HG02981 (cell line): ENCODE measurements at regions not wholly inside any gene's neighbourhood (a gene's known extent, or its start where the extent isn't known, plus 50 kb on each side); places are given as distances from the start of the nearest gene placed in this dataset.
A peak's percentile ranks its signal among the peaks of the same experiment; 100 is the strongest.
"Not testable (repeated sequence)": the region's sequence is repeated elsewhere in the genome, so short reads cannot be mapped to it uniquely, and the experiment has no call there.

Experiments
- ATAC-seq: cut with Tn5 transposase; IDR thresholded peaks from one replicate; pipeline ENCODE4 v1.9.1; 2021; ENCODE audit warnings: mild to moderate bottlenecking, moderate library complexity; ENCODE audit not compliant: unreplicated experiment

DNA sequence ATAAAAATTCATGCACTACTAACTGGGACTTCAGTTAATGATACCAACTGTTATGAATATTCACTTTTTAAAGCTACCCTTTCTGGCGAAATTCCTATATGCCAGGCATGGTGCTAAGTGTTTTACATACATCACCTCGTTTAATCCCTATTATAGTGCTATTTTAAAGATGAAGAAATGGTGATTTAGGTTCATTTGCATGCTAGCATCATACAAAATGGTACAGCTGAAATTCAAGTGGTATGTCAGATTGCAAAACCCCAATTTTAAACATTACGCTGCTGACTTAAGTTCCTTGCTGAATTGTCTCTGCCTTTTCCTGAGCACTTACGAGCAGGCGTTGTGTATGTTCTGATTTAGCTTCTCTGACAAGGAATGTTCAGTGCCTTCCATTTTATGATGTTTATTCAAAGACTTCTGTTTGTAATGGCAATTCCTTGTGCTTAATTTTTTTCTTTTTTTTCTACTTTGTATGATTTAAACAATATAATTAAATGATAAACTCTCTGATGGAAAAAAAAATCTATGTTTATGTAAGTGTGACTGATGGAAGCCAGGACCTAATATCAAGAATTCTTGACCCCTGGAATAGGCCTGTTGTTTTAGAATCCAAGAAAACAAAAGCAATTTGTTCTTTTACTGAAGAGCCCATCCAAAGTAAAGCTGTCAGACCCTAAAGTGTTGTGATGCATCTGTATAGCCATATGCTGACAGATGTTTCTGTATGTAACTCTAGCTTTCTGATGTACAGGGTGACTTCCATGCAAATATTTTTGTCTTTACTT lies 148.1 kb downstream of the PCDH7 start:
- ATAC-seq, result no peak

DNA sequence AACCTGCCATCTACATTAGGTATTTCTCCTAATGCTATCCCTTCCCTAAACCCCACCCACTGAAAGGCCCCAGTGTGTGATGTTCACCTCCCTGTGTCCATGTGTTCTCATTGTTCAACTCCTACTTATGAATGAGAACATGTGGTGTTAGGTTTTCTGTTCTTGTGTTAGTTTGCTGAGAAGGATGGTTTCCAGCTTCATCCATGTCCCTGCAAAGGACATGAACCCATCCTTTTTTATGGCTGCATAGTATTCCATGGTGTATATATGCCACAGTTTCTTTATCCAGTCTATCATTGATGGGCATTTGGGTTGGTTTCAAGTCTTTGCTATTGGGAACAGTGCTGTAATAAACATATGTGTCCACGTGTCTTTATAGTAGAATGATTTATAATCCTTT lies 149.2 kb downstream of the PCDH7 start:
- not testable (repeated sequence) for ATAC-seq

DNA sequence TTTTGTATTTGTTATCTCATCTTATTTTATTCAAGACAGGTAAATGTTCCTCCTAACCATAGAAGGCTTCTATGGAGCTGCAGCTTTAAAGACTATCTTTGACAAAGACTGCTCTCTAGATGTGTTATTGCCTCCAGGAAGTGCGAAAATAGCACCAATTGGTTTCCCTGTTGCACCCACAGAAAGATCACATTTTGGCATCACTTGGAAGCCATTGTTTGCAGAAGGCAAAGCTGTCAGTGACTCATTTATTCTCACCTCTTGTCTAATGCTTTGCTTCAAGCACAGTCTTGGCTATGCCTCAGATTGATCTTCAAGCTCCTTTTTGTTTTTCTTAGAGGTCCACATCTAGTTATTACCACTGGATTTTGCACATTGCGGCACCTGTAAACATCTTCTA lies 150.3 kb downstream of the PCDH7 start:
- no peak for ATAC-seq

DNA sequence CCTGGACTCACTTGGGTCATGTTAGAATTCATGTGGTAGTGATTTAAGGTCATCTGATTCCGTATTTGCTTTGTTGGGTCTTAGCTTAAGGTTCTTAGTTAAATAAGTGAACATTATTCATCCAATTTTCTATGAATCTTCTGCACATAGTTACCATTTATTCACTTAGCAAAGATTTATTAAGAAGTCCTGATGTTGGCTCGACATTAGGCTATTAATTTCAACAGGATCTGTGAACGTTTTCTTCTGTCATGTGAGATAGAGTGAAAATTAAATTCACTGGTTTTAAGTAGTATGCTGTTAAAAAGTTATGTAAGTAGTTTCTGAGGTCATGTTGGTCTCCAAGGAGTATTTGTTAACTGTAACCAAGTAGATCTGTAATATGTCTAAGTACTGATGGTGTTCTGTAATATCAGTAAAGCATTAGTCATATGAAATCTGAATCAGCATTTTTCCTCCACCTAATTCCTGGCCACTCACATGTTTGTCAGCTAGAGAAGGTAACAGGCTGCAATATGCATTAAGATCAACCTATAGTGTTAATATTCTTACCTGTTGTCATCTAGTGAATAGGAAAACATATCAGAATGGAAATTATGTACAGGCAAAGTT lies 155.6 kb downstream of the PCDH7 start:
- no peak for ATAC-seq

DNA sequence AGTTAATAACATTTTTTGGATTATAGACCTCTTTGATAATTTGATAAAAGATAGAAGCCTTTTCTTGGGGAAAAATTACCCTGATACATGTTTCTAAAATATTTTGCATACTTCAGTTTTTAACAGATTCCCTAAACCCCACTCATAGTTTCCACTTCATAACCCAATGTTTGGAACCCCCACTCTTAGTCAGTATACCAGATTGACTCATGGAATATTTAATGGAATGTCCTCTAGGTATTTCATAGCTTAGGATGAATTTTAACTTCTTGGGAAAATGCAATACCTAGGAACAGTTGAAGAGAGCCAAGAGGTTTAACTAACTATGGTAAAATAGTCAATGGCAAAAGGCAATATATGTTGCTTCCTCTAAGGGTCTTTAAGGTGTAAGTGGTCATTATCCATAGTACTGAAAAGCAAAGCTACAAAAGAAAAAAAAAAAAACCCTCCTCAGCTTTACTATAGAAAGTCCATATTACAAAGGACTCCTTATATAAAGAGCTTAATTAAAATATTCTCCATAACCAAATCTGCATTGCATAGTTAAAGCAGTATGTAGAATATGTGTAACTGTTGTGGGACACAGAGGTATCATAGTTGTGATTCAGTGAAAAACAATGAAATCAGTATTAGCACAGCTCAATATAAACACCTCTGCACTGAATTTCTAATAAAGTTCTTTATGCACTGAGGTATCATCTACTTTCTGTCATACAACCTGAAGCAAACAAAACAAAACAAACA lies 159.9 kb downstream of the PCDH7 start:
- ATAC-seq, result no peak

DNA sequence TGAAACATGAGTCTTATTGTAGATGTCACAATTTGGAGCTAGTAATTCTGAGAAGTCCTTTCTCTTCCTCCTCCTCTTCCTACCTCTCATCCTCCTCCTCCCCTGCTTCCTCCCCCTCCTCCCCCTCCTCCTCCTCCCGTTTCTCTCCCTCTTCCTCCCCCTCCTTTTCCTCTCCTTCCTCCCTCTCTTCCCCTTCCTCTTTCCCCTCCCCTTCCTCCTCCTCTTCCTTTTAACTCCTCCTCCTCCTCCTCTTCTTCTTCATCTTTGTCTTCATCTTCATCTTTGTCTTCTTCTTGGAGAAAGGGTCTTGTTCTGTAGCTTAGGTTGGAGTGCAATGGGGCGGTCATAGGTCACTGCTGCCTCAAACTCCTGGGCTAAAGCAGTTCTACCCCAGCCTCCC lies 161.8 kb downstream of the PCDH7 start:
- ATAC-seq, result no peak

DNA sequence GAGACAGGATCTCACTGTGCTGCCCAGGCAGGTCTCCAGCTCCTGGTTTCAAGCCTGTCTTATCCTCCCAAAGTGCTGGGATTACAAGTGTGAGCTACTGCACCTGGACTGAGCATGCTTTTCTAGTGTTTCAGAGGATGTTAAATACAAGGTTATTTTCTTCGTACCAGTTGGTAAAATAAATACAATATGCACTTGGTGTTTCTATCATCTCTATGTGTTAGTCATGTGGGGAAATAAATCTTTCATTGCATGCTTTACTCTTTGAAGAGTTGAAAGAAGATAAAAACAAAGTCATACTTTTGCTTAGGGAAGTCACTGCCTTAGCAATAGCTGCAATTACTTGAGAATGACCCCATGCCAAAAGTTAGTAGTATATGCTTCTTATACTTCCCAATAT lies 162.3 kb downstream of the PCDH7 start:
- ATAC-seq, result no peak

DNA sequence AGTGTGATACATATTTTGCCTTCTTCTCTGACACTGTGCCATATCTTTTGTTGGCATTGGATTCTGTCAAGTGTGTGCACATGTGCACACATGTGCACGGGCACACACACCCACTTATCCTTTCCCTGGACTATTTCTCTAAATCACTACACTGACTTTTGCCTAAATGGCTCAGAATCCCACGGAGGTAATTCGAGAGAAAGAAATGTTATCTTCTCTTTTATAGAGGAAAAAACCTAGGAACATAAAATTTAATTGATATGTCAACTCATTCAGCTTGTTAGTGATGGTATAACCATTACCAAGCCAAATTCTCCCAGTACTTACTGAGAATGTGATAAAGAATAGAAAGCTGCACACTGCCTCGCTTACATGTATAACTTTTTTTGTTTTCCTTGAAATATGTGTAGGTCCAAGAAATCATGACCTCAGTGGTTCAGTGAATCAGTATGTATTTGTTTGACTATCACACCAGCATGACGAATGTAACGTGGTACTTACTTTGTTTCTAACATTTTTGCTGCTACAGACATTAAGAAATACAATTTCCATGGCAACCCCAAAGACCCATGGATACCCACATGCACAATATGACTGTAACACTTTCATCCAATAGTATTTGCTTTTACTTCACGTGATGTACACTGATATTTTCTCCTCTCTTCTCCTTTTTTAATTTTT lies 163.0 kb downstream of the PCDH7 start:
- no peak for ATAC-seq

DNA sequence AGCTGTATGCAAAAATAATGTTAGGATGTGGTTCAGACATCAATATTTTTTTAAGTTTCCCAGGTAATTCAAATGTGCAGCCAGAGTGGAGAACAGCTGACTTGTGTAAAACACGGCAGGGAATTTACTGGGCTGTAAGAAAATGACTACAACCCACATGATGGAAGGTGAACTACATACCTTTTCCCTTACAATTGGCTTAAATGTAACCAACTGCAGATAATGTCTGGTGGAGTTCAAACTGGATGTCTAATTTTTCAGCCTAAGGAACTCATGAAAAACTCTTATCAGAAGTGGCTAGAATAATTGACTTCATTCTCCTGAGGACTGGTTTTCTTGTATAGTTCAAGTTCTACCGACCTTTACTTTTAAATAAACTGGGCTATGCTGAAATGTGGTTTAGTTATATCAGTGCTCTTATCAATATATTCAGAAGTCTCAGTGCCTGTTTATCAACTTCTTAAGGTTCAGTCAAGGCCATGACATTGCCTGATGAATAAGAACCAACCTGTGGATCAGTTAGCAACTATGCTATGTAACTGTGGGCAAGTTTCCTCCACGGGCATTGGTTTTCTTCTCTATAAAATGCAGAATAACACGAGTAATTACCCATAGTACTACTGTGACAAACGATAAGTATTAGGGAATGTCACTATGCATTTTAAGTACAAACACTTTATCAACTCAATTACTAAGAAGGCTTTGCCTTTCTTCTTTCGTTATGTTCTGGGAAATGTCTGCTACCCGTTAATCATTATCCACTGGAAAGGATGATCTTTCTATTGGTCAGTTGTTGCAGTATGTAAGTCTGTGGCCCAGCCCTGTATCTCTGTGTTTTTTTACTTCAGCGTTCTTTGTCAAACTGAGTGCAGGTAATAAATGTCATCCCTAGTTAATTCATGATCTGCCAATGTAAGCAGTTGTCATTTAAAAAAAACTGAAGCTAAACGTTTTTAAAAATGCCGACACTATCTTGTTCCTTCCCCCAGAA lies 181.6 kb downstream of the PCDH7 start:
- no peak for ATAC-seq

DNA sequence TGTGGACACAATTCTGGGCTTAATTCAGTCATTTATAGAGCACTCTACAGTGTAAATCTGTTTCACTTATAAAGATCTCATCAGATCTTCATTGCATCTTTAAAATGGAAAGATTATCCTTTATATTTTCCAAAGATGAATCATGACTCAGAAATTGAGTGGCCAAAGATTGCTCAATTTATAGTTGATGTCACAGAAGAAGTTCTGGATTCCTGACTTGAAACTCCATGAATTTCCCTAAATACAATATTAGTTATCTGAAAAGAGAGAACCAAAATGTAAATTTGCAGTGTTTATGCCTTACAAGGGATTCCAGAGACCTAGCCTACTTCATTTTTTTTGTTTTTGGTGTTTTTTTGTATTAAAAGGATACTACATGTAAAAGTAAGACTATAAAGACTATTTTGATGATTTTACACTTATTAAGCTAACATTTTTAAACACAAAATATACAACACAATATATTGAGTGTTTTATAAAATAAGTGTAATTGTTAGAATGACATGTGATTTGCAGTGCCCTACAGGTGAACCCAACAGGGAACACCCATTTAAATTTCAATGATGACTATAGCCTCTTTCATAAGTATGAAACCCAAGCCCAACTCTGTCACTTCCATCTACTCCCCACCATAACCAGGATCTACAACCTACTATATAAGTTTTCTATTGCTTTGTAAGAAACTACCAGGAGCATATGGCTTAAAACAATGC lies 183.5 kb downstream of the PCDH7 start:
- no peak for ATAC-seq

DNA sequence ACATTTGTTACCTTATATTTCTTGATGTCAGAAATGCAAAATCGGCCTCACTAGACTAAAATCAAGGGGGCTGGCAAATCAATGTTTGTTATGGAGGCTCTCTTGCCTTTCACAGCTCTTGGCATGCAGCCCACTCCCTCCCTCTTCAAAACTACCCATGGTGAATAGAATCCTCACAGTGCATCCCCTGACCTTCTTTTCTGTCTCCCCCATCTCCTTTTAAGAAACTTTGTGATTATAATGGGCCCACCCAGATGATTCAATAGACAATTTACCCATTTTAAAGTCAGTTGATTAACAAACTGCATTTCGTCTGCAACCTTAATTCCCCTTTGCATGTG lies 184.0 kb downstream of the PCDH7 start:
- no peak for ATAC-seq

DNA sequence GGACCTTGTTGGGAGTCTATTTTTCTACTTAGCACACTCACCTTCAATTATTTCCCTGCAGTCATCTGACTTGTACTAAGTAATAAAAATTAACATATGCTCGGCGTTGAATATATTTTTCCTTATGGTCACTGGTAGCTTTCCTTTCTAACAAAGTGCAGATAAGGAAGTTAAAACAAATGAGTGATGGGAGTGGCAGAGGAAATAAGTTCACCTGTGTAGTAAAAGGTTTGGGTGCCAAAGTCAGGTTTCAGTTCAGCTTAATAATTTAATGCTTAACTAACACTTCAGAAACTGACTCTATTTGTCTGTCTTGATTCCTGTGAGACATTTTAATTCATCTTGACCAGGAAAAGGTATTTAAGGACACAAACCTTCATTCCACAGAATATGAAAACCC lies 184.4 kb downstream of the PCDH7 start:
- peak; percentile 88 for ATAC-seq

DNA sequence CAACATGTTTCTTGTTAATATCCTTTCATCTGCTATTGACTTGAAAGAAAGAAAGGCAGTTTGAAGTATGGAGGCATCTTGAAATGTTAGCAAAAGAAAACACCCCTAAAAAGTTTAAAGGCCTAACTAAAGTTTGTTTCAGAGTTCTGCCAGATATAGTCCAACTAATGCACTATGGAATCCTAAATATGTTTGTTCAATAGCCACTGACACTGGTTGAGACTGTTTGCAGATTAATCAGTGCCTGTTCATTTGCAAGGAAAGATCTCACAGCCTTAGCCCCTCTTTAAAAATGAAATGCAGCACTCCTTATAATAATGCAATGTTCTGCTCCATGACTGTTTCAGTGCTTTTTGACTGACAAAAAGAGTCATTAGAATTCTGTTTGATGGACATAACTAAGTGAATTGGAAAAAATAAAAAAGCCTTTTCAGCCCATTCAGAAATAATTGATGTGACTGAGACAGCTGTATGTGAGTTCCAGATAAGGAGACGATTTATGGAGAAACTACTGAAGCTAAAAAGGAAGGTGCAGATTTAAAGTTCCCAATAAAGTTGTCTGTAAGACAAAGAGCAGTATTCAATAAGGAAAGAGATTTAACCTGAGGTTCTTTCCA lies 192.0 kb downstream of the PCDH7 start:
- no peak for ATAC-seq

DNA sequence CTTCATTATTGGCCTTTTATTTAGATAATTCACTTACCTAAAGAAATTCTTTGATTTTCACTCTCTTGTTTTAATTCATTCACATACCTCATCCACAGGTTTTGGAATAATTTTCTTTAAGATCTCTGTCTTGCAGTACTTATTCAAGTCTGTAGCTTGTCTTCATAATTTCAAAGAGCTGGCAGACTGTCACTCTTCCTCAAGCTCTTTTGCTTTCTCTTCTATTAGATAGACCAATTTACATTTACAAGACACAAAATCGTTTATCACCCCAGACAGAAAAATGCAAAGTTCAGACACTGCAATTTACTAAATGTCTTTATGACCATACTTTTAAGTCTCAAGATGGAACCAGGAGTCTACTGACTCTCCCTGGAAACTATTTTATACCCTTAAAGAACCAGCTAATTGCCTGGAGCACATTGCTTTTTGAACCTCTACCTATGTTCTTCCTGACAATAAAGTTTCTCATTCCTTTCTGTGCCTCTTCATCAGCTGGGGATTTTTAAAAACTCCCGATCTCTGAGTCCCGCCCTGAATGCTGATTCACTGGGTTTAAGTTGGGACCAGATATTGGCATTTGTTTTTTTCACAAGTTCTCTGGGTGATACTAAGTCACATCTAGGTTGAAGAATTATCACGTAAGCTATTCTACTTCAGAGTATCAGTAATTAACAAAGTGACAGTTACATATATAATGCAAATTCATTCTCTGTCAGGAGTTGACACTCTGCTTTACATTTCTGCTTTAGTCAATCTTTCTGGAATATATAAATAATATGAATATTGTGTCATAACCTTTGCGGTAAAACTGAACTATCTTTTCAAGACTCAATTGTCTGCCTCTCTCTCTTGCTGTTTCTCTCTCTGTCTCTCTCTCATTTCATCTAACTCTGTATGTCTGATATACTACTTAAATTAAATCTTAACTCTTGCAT lies 196.4 kb downstream of the PCDH7 start:
- no peak for ATAC-seq

DNA sequence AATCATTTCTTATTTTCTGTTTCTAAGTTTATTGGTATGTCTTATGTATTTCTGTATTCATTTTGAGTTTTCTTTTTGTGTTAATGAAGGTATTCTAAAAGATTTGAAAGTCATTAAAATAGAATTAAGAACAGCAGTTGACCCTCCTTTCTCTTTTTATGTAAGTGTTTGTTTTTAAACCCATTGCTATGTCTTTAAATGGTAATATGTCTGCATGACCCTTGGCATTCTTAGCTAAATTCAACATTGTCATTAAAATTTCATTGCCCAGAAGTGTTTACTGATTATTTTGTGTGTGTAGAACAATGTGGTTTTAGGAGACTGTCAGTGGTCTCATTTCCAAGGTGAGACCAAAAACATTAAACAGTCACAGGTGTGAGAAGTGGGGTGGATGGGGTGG lies 197.8 kb downstream of the PCDH7 start:
- no peak for ATAC-seq

DNA sequence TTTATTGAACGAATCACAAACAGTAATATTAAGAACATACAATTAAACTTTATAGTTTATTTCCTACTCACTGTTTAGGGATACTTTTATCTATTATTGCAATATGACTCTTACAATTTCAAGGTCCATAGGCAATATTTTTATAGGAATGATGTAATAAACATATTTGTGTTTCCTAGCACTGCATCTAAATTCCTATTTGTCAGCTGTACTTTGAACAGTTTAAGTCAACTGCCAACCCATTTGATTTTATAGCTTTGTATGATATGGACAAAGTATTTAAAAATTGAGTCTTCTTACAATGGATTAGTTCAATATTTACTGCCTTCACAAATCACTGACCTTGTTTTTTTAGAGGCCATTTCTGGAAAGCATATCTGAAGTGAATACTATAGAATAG lies 199.3 kb downstream of the PCDH7 start:
- ATAC-seq, result no peak

DNA sequence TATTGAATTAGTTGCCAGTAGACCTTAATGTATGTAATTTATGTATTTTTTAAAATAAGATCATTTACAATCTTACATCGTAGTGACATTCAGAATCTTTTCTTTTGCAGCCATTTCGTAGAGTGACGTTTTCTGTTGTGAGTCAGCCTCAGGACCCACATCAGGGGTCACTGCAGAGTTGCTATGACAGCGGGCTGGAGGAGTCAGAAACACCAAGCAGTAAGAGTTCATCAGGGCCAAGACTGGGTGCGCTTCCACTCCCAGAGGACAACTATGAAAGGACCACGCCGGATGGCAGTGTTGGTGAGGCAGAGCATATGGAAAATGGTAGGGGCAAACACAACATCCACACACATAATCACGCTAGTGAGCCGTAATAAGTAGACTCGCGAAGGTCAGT lies 199.9 kb downstream of the PCDH7 start:
- no peak for ATAC-seq

DNA sequence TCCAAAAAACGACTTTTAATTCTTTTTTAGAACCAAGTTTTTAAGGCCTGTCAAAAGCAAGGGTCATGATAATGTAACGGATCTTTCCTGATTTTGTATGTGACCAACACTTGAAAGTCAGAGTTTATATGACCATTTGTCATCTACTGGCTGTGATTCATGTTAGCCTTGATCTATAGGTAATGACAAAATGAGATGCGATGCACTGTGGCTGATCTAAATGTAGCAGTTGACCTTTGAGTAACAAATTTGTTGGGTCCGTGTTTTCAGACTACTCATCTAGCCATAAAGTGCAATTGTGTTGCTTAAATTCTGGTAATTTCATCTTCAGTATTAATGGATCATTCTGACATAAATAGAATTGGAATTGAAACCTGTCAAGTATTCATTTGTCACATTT lies 202.5 kb downstream of the PCDH7 start:
- ATAC-seq, result no peak
